Left lung (tissue), 4 donors: ENCODE measurements at regions not wholly inside any gene's neighbourhood (a gene's known extent, or its start where the extent isn't known, plus 50 kb on each side); places are given as distances from the start of the nearest gene placed in this dataset.

Source experiments
- ATAC-seq: fragments of 200-7000 bp; cut with Tn5 transposase; one replicate; pipeline ENCODE4 v1.9.1; 2020; ENCODE audit warnings: moderate library complexity
- DNase-seq, 4 donors: peaks; one replicate each; pipeline ENCODE4 v3.0.0-alpha.2; 2013 to 2020
- H3K27ac ChIP-seq, 2 donors: fragments of 200-600 bp; sonication (generic) in 1 of 2; one replicate each; pipeline versions ENCODE4 v1.5.0 to v1.8.0; 2020 to 2021
- H3K27me3 ChIP-seq, 2 donors: fragments of 200-600 bp; sonication (generic) in 1 of 2; one replicate each; pipeline versions ENCODE4 v1.5.0 to v1.8.0; 2020 to 2021
- H3K36me3 ChIP-seq, 2 donors: fragments of 200-600 bp; sonication (generic) in 1 of 2; one replicate each; pipeline versions ENCODE4 v1.5.0 to v1.8.0; 2020 to 2021
- H3K4me1 ChIP-seq, 2 donors: fragments of 200-600 bp; one replicate each; pipeline ENCODE4 v1.8.0; 2021
- H3K4me3 ChIP-seq, 2 donors: fragments of 200-600 bp; sonication (generic) in 1 of 2; one replicate each; pipeline versions ENCODE4 v1.5.0 to v1.8.0; 2020 to 2021; ENCODE audit warnings: mild to moderate bottlenecking in 1 of 2
- H3K9me3 ChIP-seq, 2 donors: fragments of 200-600 bp; sonication (generic) in 1 of 2; one replicate each; pipeline versions ENCODE4 v1.5.0 to v1.8.0; 2020 to 2021
- intact Hi-C, 2 donors: fragments of 100-400 bp; cut with DNase I; formaldehyde crosslinking; loops; one replicate each; pipeline versions ENCODE4 v1.11.2 to v1.14.2; 2022
- TF ChIP-seq, protein P1 (sequence below), 2 donors: fragments of 200-600 bp; sonication (generic) in 1 of 2; IDR thresholded peaks; one replicate each; pipeline versions ENCODE4 v1.5.0 to v1.8.0; 2021; ENCODE audit warnings: antibody characterized with exemption in 2 of 2
- donor health status: DM: no; HTN: yes; CAD: no.
- donor health status: DM: no; HTN: no; CAD: no.

DNA sequence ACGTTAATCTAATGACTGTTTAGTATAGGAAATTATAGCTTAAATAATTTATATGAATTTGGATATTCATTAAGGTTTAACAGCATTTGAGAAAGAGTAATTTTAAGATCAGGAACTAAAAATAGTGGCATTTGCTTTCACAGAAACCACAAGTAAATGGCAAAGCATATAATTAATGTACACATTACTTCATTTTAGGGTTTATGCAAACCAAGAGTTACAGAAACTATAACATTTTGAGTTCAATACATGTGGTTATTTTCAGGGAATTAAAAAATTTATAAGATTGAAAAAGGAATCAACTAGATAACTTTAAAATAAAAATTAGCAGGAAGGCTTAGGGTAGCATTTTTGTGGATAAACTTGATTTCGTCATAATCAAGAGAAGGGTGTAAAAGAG lies 151.7 kb upstream of the MIR17HG start:
- H3K4me3 ChIP-seq: no peak overlapping the region
- TF ChIP-seq, protein P1, sequence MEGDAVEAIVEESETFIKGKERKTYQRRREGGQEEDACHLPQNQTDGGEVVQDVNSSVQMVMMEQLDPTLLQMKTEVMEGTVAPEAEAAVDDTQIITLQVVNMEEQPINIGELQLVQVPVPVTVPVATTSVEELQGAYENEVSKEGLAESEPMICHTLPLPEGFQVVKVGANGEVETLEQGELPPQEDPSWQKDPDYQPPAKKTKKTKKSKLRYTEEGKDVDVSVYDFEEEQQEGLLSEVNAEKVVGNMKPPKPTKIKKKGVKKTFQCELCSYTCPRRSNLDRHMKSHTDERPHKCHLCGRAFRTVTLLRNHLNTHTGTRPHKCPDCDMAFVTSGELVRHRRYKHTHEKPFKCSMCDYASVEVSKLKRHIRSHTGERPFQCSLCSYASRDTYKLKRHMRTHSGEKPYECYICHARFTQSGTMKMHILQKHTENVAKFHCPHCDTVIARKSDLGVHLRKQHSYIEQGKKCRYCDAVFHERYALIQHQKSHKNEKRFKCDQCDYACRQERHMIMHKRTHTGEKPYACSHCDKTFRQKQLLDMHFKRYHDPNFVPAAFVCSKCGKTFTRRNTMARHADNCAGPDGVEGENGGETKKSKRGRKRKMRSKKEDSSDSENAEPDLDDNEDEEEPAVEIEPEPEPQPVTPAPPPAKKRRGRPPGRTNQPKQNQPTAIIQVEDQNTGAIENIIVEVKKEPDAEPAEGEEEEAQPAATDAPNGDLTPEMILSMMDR (IDR thresholded peaks at IDR 0.05): no peak
- DNase-seq (no peak), ATAC-seq (no peak)
- H3K27ac ChIP-seq: no peak overlapping the region
- no peaks in the 10 kb centered on the region for H3K9me3 ChIP-seq
- no peaks in the 10 kb centered on the region for H3K27me3 ChIP-seq
- no peaks in the 10 kb centered on the region for H3K36me3 ChIP-seq
- H3K4me1 ChIP-seq: no peaks in the 10 kb centered on the region
- intact Hi-C loops: no loop called here

DNA sequence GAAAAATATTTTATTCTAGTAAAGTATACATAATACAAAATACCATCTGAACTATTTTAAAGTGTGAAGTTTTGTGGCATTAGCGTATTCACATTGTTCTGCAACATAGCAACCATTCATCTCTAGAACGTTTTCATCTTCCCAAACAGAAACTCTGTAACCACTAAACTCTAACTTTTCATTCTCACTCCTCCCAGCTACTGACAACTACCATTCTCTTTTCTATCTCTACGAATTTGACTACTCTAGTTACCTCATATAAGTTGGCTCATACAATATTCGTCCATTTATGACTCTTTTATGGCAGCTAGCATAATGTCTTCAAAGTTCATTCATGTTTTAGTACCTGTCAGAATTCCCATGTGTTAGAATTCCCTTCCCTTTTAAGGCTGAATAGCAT lies 150.5 kb upstream of the MIR17HG start:
- DNase-seq (no peak), ATAC-seq (no peak)
- no peaks in the 10 kb centered on the region for H3K4me1 ChIP-seq
- H3K36me3 ChIP-seq: no peaks in the 10 kb centered on the region
- no peak overlapping the region for H3K27ac ChIP-seq
- H3K4me3 ChIP-seq: no peak overlapping the region
- no peaks in the 10 kb centered on the region for H3K27me3 ChIP-seq
- intact Hi-C loops: no loop called here
- H3K9me3 ChIP-seq: no peaks in the 10 kb centered on the region
- TF ChIP-seq, protein P1 (IDR thresholded peaks at IDR 0.05): no peak

DNA sequence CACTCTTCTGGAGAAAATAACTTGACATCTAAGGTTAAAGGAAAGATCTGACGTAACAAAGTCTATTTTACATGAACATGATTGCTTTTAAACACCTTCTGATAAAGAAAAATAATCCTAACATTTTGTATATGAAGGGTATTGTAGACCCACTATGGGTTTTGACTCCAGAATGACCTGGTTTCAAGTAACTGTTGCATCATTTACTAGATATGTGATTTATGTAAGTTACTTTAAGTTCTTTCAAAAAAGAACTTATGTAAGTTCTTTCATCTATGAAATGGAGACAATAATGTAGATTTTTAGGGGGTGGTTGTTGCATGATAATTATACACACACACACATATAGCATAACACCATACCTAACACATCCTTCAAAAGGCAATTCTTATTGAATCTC lies 147.6 kb upstream of the MIR17HG start:
- no peaks in the 10 kb centered on the region for H3K27me3 ChIP-seq
- H3K9me3 ChIP-seq: no peaks in the 10 kb centered on the region
- DNase-seq (no peak), ATAC-seq (no peak)
- no peak overlapping the region for H3K4me3 ChIP-seq
- no peaks in the 10 kb centered on the region for H3K36me3 ChIP-seq
- no peak overlapping the region for H3K27ac ChIP-seq
- intact Hi-C loops: no loop called here
- TF ChIP-seq, protein P1 (IDR thresholded peaks at IDR 0.05): no peak
- H3K4me1 ChIP-seq: no peaks in the 10 kb centered on the region

DNA sequence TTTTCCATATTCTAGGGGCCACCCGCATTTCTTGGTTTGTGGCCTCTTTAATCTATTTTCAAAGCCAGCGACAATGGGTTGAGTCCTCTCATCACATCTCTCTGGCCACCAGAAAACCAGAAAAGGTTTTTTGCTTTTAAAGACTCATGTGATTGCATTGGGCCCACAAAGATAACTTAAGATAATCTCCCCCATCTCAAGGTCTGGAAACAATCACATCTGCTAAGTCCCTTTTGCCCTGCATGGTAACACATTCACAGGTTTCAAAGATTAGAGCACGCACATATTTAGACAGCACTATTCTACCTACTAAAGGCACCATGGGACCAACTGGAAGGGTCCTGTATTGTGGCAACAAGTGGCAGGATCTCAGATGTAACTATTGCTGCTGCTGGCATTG lies 147.0 kb upstream of the MIR17HG start:
- intact Hi-C loops: no loop called here
- TF ChIP-seq, protein P1 (IDR thresholded peaks at IDR 0.05): no peak
- no peaks in the 10 kb centered on the region for H3K4me1 ChIP-seq
- DNase-seq: no peak
- H3K36me3 ChIP-seq: no peaks in the 10 kb centered on the region
- H3K27ac ChIP-seq: no peak overlapping the region
- ATAC-seq: no peak
- H3K4me3 ChIP-seq: no peak overlapping the region
- no peaks in the 10 kb centered on the region for H3K9me3 ChIP-seq
- H3K27me3 ChIP-seq: no peaks in the 10 kb centered on the region

DNA sequence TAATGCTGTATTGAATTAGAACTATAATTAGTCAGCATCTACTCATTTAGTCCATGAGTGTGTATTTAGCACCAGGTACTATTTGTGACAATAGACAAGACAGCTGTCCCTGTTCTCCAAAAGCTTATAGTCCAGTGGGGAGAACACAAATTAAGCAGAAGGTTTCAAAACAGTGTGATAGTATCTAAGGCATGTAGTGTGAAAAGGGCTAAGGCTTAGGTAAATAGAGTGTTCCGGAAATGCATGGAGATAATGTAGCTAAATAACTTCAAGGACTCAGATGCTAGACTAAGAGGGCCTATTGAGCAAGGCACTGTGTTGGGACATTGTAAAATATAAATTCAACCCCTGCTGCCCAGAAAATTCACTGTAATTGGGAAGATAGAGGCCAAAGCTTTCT lies 144.1 kb upstream of the MIR17HG start:
- TF ChIP-seq, protein P1 (IDR thresholded peaks at IDR 0.05): no peak
- Histone ChIP-seq H3K27me3 (no peaks in the 10 kb centered on the region), H3K4me3 (no peak overlapping the region), H3K9me3 (no peaks in the 10 kb centered on the region), H3K36me3 (no peaks in the 10 kb centered on the region), H3K4me1 (no peaks in the 10 kb centered on the region), H3K27ac (no peak overlapping the region)
- DNase-seq (no peak), ATAC-seq (peak; percentile 84)
- intact Hi-C loops: no loop called here
